Activated naive CD4-positive, alpha-beta T cell (primary cell): ENCODE measurements at regions not wholly inside any gene's neighbourhood (a gene's known extent, or its start where the extent isn't known, plus 50 kb on each side); places are given as distances from the start of the nearest gene placed in this dataset.

Source experiments
- DNase-seq, 4 experiments: peaks; one replicate each; lab custom pipeline; 2025; lab: John Stamatoyannopoulos, UW

DNA sequence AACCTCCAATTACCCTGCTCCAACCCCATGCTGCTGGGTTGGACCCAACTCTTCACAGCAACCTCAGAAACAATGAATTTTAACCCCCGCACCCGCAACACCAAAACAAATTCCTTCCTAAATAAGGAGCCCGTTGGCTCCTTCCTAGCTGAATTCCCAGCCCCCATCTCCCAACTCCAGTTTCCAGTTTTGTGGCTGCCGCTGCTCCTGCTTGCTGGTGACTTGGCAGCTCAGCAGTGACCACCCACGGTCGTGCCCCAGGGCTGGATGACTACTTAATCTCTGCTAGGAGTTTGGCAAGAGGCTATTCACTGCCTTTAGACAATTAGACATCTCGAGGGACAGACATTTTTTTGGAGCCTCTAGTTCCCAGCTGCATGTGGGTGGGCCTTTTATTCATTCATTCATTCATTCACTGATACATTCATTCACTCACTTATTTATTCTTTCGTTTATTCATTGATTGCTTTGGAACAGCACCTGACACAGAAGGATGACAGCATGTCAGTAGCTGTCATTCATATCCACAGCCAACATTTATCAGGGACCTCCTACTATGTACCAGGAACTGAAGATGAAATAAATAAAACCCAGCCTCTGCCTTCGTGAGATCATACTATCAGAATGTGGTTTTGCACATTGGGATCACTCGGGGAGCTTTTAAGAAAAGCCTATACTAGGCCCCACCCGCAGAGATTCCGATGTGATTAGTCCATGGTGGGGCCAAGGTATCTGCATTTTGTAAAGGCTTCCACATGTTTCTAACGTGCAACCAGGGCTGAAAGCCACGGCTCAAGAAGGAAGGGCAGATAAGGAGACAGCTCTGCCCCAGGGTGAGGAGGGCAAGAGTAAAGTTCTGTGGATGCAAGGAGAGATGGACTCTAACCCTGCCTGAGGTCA is 256.5 kb downstream of the SHQ1 start:
- no peak for DNase-seq

GRCh38 chr3:72590732-72591221 is 257.5 kb downstream of the SHQ1 start:
- no peak for DNase-seq

GRCh38 chr3:72587282-72587681 is 261.0 kb downstream of the SHQ1 start:
- no peak for DNase-seq

- DNase-seq, result no peak
Measured at GRCh38 chr3:72586694-72587093, 261.6 kb downstream of the SHQ1 start.

DNA sequence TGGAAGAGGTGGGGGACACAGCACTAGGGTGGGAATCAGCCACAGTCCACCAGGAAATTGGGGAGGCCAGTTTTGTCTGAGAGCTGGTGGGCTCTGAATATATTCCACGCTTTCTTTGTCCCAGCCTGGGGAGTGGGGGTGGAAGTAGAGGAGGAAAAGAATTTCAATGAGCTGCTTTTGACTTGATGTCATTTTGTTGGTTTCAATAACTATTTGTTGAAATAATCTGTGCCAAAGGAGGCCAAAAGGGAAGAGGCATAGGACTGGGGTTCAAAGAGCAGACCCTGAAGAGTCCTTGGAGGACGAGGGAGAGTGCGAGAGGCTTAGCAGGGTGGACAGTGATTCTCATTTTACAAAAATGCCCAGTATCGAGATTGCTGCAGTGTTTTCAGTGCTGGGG is 262.3 kb downstream of the SHQ1 start:
- DNase-seq, result no peak

DNA sequence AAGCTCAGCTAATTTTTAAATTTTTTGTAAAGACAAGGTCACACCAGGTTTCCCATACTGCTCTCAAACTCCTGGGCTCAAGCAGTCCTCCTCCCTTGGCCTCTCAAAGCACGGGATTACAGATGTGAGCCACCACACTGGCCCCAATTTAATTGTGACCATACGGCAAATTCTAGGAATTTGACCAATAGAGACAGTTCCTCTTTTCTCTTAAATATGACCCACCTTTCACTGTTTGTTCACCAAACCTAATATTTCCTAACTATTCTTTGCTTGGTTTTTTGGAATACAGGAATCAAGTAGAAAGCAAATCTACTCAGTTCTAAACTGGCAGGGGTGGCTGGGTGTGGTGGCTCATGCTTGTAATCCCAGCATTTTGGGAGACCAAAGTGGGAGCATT is 264.0 kb downstream of the SHQ1 start:
- DNase-seq, result no peak

DNA sequence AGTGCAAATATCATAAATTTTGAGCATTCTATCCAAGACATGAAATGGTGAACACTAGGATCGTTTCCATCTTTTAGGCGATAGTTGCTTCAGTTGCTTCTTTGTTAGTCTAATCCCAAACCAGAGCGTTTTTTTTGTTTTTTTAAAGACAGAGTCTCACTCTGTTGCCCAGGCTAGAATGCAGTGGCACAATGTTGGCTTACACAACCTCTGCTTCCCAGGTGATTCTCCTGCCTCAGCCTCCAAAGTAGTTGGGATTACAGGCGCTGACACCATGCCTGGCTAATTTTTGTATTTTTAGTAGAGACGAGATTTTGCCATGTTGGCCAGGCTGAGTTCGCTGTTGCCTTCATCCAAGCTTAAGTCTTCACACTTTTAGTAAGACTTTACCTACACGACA is 265.3 kb downstream of the SHQ1 start:
- no peak for DNase-seq

DNA sequence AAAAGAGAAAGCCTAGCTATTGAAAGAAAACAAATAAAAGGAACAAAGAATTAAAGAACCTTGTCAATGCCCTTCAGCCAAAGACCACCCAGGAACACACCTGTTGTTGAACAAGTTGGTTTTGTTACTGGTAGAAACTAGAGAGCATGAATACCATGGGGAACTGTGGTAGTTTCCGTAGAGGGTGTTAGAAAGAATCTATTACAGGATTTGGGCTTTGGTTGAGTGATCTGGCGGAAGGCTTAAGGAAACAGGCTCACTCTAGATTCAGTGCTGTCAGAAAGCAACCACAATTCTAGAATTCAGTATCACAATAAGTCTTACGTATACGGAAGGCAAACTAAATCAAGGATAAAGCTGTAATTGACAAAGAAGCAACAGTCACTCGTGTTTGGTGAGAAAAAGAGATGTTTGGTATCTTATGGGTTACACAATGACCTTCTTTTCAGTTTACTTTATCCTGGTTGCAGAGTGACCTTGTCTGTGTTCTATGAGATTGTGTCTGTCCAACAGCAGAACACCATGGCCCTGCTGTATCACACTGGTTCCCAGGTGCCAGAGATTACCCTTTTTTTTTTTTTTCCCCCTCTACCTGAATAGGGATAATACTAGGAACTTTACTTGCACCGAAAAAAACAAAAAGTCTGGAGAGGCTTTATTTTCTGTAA is 265.9 kb downstream of the SHQ1 start:
- DNase-seq, result no peak

DNA sequence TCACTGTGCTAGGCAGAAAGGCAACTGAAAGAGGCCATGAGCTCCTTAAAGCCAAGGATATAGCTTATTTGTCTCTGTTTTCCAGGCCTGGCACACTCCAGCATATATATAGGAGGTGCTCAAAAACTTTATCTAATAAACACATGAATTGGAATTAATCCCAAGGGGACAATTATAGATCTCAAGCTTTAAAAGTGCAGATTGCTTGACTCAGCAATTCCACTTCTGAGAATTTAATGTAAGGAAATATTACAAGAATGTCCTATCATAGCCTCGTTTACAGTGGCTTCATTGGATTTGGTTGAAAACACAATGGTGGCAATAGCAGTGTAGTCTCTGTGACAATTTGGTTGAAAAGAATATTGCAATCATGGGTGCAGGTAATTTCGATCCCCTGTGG is 267.3 kb downstream of the SHQ1 start:
- no peak for DNase-seq

DNA sequence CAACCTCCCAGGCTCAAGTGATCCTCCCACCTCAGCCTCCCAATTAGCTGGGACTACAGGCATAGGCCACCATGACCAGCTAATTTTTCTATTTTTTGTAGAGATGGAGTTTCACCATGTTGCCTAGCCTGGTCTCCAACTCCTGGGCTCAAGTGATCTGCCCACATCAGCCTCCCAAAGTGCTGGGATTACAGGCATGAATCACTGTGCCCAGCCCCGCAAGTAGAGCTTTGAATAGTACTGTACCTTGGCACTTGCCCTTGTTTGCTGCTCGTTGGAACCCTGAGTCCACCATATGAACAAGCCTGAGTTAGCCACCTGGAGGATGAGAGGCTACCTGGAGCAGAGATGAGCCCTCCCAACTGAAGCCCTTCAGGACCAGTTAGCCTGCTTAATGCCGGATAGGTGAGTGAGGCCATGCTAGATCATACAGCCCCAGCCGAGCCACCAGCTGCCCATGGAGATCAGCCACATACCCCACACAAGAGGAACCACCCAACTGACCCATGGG is 267.9 kb downstream of the SHQ1 start:
- DNase-seq, result no peak

DNA sequence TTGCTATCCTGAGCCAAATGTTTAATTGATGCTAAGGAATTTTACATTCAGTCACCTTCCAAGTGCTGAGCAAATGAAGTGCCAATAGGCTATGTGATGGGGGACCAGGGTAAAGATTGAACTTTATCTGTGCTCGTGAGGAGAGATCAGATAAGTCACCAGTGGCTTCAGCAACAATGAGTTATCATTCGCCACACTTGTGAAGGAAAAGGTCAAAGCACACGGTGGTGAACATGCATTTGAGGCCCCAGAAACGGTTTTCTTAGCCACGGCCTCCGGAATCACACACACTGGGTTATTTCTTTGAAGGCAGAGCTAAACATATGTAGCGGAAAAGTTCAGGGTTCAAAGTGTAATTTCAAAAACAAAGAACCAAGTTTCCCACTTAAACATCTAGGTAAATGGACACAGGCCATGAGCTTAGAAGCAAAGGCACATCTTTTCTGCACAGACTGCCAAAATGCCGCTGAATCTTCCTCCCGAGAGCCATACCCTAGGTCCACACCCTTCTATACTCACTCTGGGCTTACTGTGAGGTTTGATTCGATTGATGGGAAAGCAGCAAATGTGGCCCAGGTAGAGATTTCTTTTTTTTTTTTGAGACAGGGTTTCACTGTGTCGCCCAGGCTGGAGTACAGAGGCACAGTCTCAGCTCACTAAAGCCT is 268.5 kb downstream of the SHQ1 start:
- no peak for DNase-seq

DNA sequence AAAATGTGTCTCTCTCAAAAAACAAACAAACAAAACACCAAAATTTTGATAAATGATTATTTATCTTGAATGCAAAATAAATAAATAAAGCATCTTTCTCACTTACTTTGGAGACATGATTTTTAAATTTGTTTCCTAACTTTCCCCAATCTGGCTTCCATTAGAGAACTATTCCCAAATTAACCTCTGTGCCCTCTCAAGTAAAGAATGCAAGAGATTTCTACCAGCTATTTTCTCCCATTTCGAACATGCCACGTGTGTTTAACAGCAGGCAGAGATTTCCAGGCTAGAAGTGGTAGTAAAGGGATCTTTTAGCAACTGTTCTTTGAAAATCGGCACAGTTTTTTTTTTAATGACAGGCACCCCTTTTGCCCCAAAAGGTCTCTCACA is 269.1 kb downstream of the SHQ1 start:
- no peak for DNase-seq

DNA sequence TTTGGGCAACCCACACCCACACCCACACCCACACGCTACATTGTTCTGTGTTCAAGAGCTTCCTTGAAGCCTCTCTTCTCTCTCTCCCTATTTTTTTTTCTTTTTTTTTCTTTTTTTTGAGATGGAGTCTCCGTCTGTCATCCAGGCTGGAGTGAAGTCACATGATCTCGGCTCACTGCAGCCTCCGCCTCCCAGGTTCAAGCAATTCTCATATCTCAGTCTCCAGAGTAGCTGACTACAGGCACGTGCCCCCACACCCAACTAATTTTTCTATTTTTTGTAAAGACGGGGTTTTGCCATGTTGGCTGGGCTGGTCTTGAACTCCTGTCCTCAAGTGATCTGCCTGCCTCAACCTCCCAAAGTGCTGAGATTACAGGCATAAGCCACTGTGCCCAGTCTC is 271.1 kb downstream of the SHQ1 start:
- no peak for DNase-seq

GRCh38 chr3:72576563-72576962 is 271.7 kb downstream of the SHQ1 start:
- DNase-seq, result no peak

GRCh38 chr3:72574144-72574543 is 274.1 kb downstream of the SHQ1 start:
- no peak for DNase-seq

- no peak for DNase-seq
Measured at GRCh38 chr3:72573051-72573450, 275.2 kb downstream of the SHQ1 start.

DNA sequence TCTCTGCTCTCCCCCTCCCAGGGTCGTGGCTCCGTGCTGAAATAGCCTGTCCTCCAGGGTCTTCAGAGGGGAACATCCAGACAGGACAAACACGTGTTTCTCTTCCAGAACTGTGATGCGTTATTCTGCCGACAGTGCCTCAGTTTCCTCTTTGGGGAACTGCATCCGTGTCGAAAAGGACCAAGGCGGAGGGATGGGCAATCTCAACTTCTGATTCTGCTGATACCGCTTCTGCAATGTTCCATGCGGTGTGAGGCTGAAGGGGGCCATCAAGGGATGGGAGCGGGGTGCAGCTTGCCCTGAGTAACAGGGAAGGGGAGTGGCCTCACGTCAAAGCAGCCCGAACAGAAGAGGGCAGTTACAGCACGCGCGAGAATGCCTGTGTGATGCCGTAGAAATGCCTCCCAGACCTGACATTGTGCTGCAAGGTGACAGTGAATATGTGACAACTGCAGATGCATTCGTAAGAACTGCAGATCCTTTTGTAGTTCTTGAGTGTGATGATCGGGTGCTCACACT is 275.7 kb downstream of the SHQ1 start:
- DNase-seq, result no peak

DNA sequence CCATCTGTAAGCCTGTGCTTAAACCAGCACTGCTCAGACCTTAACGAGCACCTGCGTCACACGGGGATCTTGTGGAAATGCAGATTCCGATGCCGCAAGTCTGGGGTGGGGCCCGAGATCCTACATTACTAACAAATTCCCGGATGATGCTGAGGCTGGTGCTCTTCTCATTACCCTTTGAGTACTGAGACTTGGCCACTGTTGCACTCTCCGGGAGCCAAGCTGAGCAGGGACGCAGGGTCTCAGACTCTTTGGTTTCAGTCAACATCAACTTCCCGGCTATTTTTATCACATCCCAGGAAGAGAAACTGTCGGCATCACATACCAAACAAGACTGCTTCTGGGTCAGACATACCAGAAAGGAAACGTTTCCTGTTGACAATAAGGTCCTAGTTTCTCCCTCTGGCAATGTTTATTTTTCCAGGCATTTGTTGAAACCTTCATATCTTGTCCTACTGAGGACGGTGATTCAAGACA is 276.6 kb downstream of the SHQ1 start:
- no peak for DNase-seq

GRCh38 chr3:72571052-72571451 is 277.2 kb downstream of the SHQ1 start:
- DNase-seq, result no peak

DNA sequence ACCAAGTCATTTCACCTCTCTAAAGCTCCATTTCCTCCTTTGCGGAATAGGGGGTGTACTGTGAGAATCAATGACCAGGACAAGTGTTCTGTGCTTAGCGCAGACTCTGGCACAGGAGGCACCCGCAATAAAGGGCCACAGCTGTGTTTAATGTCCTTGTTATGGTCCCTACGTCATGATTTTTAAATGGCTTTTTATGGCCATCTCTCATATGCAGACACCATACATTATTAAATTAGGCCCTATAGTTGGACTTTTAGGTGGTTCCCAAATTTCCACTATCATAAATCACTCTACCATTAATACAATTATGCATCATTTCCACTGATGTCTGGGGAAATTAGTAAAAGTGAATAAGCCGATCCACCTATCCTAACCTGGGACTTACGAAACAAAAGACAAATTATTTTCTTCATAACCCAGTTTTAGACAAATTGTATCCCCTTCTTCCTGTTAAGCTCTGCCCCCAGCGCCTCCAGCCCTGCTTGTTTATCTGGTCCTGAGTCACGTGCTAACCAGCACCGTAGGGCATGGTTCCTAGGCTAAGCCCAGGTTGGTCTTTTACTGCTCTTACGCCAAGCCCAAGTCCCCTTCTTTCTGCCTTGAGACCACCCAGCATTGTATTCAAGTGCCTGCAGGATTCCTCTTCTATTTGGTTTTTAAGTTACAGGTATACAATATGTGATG is 278.3 kb downstream of the SHQ1 start:
- DNase-seq, result no peak

GRCh38 chr3:72568083-72568482 is 280.2 kb downstream of the SHQ1 start:
- DNase-seq, result no peak

DNA sequence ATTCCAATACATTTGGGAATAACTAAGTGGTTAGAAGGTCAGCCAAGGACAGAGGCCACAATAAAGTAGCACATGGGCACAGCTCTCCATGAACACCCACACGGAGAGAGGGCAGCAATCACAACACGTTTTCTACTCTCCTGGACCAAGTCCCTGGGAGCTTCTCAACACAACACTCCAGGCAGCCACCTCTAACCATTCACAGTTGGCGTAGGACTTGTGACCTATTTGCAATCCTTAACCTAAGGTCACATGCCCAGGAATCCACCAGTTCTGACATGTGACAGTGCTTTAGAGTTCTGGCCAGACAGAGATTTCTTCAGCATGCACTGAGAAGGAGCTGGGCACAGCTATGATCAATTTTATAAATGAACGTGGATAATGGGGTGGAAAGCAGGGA is 280.8 kb downstream of the SHQ1 start:
- no peak for DNase-seq
